H1 (cell line): ENCODE measurements at regions not wholly inside any gene's neighbourhood (a gene's known extent, or its start where the extent isn't known, plus 50 kb on each side); places are given as distances from the start of the nearest gene placed in this dataset.

Experiments used
- BRCA1 ChIP-seq: IDR thresholded peaks from 2 replicates; pipeline ENCODE4 v1.6.1; 2012; ENCODE audit warnings: low read depth, low read length, improper control_type of control experiment
- CEBPB ChIP-seq: IDR thresholded peaks from 2 replicates; pipeline ENCODE4 v1.6.1; 2012; ENCODE audit warnings: low read depth, low read length
- CHD7 ChIP-seq: fragments of 300-600 bp; sonication (generic); IDR thresholded peaks from 2 replicates; pipeline ENCODE4 v1.7.1; 2012; ENCODE audit warnings: low read length, moderate library complexity, mild to moderate bottlenecking, inconsistent platforms; ENCODE audit not compliant: insufficient replicate concordance
- HDAC2 ChIP-seq, 2 experiments: fragments of 300-600 bp in 1 of 2; sonication (generic) in 1 of 2; IDR thresholded peaks; 2 replicates each; pipeline ENCODE4 v1.6.1; 2011 to 2012; ENCODE audit warnings: low read depth in 2 of 2, low read length in 2 of 2, mild to moderate bottlenecking in 2 of 2, moderate library complexity in 2 of 2, borderline replicate concordance in 1 of 2, inconsistent platforms in 1 of 2
- NANOG ChIP-seq: IDR thresholded peaks from 2 replicates; pipeline ENCODE4 v1.6.1; 2011; ENCODE audit warnings: low read length, low read depth, mild to moderate bottlenecking, inconsistent platforms; ENCODE audit not compliant: insufficient read depth, poor library complexity, severe bottlenecking
- PHF8 ChIP-seq: fragments of 200-600 bp; sonication (generic); conservative IDR thresholded peaks from 2 replicates; pipeline ENCODE4 v1.7.1; 2012; ENCODE audit warnings: low read depth, mild to moderate bottlenecking, inconsistent platforms, low read length, moderate library complexity
- POLR2A ChIP-seq, 2 experiments: IDR thresholded peaks; 1 replicate in 1 of 2; 2 replicates in 1 of 2; pipeline ENCODE4 v1.6.1; 2011; ENCODE audit warnings: low read depth in 2 of 2, low read length in 2 of 2, mild to moderate bottlenecking in 2 of 2; ENCODE audit errors: control extremely low read depth in 1 of 2
- RNF2 ChIP-seq: fragments of 200-900, 300-1000 bp; sonication (generic); IDR thresholded peaks from 2 replicates; pipeline ENCODE4 v1.7.1; 2016; ENCODE audit warnings: borderline replicate concordance, low read depth, mild to moderate bottlenecking, antibody characterized with exemption, low read length; ENCODE audit not compliant: poor library complexity, severe bottlenecking; ENCODE audit errors: missing control alignments
- SIRT6 ChIP-seq: IDR thresholded peaks from one replicate; pipeline ENCODE4 v1.7.1; 2012; ENCODE audit warnings: low read length, inconsistent platforms
- SUZ12 ChIP-seq: fragments of 200-600 bp; sonication (generic); IDR thresholded peaks from 2 replicates; pipeline ENCODE4 v1.6.1; 2012; ENCODE audit warnings: mild to moderate bottlenecking, inconsistent platforms, low read length, moderate library complexity, mixed read lengths
- TEAD4 ChIP-seq: IDR thresholded peaks from 2 replicates; pipeline ENCODE4 v1.6.1; 2012; ENCODE audit warnings: low read depth, low read length, inconsistent platforms, mixed read lengths

GRCh38 chr10:121418126-121418777 lies 180.0 kb downstream of the FGFR2 start (continued):
- TF ChIP-seq CHD7 (no peak), TEAD4 (no peak), SIRT6 (no peak), POLR2A (IDR thresholded peaks at IDR 0.05; ENCODE audit: control extremely low read depth in 1 of 2, low read depth in 2 of 2, low read length in 2 of 2) (no peak), PHF8 (no peak), BRCA1 (no peak), HDAC2 (IDR thresholded peaks at IDR 0.05; ENCODE audit: borderline replicate concordance in 1 of 2, low read depth in 2 of 2, low read length in 2 of 2) (no peak), CEBPB (no peak), NANOG (no peak), RNF2 (no peak), SUZ12 (no peak)
